C4-2B (cell line): ENCODE measurements at regions not wholly inside any gene's neighbourhood (a gene's known extent, or its start where the extent isn't known, plus 50 kb on each side); places are given as distances from the start of the nearest gene placed in this dataset.

Experiments
- ZFX ChIP-seq: fragments of 450-650 bp; IDR thresholded peaks from 2 replicates; pipeline ENCODE4 v1.6.1; 2017
- TF ChIP-seq, protein P1 (sequence below): fragments of 450-650 bp; conservative IDR thresholded peaks from 2 replicates; pipeline ENCODE4 v1.5.1; 2017; ENCODE audit warnings: mild to moderate bottlenecking

DNA sequence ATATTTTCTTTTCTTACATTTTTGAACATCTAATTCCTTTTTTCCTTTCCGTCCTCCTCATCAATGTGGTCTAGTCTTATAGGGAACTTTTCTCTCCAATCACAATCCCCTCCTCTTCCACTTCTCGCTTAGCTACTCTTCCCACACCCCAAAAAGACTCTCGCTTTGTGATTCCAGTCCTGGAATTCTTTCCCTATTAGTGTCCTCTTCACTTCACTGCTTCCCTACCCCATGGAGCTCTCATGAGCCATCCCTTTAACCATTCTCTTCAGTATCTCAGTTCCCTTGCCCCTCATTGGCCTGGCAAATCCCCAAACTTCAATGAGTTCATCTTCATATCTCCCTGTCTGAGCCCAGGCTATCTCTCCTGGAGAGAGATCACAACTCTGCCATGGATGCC lies 55.3 kb upstream of the CEP85L start:
- TF ChIP-seq, protein P1, sequence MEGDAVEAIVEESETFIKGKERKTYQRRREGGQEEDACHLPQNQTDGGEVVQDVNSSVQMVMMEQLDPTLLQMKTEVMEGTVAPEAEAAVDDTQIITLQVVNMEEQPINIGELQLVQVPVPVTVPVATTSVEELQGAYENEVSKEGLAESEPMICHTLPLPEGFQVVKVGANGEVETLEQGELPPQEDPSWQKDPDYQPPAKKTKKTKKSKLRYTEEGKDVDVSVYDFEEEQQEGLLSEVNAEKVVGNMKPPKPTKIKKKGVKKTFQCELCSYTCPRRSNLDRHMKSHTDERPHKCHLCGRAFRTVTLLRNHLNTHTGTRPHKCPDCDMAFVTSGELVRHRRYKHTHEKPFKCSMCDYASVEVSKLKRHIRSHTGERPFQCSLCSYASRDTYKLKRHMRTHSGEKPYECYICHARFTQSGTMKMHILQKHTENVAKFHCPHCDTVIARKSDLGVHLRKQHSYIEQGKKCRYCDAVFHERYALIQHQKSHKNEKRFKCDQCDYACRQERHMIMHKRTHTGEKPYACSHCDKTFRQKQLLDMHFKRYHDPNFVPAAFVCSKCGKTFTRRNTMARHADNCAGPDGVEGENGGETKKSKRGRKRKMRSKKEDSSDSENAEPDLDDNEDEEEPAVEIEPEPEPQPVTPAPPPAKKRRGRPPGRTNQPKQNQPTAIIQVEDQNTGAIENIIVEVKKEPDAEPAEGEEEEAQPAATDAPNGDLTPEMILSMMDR = no peak
- TF ChIP-seq ZFX = no peak
